HuH-7.5 (cell line): ENCODE measurements at regions not wholly inside any gene's neighbourhood (a gene's known extent, or its start where the extent isn't known, plus 50 kb on each side); places are given as distances from the start of the nearest gene placed in this dataset.

Experiments
- DNase-seq: peaks from one replicate; pipeline ENCODE4 v3.0.0; 2011; ENCODE audit warnings: low spot score

DNA sequence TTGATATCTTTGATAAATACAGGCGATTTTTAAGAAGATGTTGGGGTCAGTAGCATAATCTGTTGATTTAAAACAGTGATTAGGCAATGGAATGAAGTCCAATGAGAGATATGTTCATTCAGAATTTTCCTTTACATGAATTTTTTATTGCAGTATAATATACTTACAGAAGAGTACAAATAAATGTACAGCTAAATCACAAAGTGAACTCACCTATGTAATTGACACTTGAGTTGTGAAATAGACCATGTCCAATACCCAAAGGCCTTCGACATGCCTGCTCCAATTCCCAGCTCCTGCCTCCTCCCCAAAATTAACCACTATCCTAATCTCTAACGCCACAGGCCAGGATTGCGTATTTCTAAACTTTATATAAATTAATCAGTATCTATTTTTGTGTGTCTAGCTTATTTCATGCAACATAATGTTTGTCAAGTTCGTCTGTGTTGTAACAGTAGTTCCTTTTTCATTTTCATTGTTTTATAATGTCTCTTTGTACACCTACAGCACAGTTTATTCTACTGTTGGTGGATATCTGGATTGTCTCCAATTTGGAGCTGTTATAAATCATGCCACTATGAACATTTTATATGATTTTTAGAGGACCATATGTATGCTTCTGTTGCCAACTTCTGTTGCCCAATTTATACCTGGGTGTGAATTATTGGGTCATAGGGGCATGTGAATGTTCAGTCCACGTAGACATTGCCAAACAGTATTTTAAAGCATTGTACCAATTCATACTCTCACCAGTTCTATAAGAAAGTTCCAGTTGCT, 208.3 kb downstream of the TLE1 start:
- no peak for DNase-seq

DNA sequence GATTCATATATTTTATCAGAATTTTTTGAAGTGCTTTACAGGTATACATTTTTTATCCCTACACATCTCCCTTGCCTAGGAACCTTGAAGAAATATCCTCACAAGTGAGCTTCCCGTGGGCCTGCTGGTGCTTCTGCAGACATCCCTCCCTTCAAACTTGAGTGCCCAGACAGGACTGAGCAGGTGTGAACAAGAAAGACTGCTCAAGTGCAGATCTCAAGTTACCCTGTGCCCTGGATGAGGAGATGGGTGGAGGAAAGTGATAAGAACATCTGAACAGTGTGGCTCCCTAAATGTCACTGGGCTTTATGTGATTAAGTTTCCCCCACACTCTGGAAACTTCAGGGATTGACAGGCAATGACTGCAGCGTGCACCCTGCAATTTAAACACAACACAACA, 209.8 kb downstream of the TLE1 start:
- DNase-seq = no peak

DNA sequence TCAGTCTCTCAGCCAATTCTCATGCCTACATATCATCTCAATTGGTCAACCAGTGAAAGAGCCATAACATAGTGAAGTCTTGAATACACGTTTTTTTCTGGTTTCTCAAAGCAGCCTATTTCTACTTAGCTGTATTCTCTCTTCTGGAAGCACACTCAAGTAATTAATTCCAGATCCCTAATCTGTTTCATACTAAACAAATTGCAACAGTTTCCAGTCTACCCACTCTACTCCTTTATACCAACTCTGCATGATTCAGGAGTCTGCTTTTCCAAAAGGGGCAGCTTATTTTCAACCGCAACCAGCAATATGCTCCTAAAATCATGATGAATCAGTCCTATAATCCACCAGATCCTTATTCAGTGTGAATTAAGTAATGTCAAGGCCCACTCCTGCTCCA, 211.7 kb downstream of the TLE1 start:
- no peak for DNase-seq

DNA sequence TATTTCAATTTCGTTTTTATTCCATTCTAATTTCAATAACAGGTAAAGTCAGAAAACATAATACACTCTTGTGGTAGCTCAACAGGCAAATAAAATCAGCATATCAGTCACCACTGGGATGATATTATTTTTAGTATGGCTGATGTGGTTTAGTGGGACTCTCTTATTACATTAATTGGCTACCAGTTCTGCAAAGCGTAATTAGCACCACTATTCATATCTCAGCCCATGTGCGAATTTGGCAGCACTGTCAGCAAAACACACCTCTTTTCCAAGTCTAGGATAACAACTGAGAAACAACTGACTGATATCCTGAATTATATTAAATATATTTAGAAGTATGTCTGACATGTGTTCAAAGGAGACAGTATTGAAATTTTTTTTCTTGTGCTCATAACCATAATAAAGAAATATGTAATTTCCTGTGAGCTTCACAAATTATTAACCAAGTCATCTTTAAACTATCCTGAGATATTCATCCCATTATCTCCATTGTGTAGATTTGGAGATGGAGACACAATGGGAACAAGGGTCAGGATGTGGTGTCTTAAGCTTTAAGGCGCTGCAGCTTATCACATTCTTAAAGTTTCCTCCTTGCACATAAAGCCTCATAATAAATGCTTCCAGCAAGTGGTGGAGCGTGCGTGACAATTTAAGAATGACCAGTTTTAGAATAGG, 212.4 kb downstream of the TLE1 start:
- DNase-seq = no peak

DNA sequence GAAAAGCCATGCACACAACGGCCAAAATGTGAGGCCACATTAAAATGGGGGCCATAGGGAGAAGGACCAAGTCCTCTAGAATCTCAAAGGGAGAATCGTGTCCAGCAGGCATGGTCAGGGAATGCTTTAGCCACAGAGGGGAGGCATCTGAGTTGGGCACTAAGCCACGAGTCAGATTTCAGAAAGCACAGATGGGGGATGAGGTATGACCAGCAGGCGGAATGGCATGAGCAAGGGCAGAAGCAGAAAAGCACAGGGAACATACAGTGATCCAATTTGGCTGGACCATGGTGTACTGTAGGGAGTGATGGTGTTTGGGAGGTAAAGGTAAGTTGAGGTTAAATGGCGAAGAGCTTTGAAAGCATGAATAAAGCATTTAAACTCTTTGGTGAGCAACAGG, 214.6 kb downstream of the TLE1 start:
- no peak for DNase-seq

DNA sequence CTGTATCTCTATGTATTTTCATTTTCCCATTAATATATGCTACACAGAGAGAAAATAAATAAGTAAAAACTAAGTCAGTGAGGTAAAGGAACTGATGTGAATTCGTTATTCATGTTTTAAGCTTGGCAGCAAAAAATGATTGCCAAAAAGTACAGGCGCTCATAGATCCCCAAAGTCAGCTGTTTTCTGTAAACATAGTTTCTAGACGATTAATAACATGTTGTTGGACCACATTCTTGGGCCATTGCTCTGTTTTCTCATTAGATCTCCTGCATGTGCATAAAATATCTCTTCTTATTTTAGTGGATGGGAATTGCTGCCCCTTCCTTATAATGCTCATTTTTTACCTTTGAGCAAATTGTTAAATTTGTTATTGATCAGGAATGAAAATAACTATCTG, 215.2 kb downstream of the TLE1 start:
- DNase-seq = no peak

DNA sequence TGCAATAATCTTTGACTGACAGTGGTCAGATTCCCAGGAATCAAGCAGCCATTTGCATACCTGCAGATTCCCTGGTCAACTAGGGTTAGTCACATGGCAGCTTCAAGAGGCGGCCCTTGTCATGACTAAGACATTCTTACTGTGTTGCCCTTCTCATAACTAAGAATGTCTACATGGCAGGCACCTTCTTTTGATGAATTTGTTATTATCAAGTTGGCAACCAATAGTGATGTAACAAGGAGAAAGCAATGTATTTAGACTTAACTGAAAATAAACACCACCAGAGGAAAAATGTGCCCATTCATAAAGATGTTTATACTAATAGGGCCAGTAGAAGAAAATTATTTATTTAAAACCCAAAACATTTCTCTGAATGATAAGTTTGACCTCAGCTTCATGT, 215.6 kb downstream of the TLE1 start:
- no peak for DNase-seq

DNA sequence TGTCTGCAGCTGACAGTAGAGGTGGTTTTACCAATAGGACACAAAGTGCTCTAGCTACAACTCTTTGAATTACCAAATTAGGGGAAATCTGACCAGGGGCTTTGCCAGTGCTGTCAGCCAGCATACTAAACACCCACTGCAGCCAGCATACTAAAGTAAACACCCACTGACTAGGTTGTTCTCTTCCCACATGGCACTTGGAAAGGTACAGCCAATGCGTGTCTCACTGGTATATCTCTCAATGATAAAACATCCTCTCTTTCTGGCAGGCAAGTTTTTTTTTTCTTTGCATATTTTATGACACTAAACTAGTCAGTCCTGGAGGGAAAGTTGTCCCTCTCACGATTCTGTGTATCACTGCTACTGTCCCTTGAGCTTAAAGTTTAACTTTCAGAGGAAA, 216.1 kb downstream of the TLE1 start:
- no peak for DNase-seq

DNA sequence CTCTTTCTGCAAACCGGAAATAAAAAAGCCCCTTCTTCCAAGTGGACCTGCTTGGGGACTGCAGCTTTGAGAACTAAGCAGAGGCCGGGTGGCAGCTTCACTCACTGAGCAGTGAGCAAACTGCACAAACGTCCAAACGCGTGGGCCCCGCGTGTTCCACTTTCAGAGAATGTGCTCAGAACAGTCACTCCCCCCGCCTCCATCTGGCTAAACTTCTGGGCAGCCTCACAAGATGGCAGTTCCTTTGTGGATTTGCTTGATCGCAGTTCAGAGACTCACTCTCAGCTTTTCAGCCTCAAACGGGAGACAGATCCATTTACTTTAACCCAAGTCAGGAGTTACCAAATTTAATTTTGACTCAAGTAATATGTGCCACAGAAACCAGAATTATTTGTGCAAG, 216.6 kb downstream of the TLE1 start:
- no peak for DNase-seq

DNA sequence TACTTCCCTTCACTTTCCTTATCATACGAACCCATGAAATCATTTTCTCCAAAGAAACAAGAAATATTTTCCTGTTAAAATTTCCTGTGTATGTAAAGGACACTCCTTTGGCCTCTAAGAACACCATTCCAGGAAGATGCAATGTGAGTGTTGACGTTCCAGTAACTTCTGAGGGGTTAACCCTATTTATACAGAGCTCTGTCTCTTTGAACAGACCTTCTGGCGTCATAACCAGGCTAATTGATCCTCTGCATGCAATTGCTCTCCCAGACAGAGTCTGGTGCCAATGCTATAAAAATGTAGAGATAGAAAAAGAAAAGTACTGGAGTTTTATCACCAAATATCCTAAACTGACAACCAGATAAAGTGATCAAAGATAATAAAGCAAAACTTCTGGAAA, 218.5 kb downstream of the TLE1 start:
- DNase-seq = no peak

DNA sequence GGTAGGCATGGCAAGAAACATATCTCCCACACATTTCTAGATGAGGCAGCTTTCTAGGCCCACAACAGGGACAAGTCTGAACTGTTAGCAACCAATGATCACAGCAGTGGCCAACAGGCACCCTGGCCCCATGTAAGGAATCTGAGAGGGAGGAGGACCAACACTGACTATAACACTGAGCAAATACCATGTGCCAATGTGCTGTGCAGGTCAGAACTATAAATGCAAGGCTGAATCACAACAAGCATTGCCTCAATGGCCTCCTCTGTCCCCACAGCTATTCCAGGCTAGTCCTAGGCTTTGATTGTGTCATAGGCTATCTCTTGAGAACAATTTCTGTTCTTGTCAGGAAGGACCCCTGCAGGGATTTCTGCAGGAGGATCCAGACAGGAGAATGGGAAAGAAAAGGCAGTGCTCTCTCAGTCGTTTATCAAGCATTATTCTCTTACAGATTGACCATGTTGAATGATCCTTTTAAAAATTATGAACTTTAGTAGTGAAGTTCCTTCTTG, 221.2 kb downstream of the TLE1 start:
- no peak for DNase-seq

DNA sequence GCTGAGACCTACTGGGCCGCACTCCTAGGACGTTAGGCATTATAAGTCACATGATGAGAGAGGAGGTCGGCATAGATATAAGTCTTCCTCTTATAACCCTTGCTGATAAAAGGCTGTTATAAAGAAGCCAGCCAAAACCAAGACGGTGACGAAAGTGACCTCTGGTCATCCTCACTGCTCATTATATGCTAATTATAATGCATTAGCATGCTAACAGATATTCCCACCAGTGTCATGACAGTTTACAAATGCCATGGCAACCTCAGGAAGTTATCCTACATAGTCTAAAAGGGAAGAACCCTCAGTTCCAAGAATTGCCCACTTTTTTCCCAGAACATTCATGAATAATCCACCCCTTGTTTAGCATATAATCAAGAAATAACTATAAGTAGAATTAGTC, 222.4 kb downstream of the TLE1 start:
- DNase-seq = no peak

DNA sequence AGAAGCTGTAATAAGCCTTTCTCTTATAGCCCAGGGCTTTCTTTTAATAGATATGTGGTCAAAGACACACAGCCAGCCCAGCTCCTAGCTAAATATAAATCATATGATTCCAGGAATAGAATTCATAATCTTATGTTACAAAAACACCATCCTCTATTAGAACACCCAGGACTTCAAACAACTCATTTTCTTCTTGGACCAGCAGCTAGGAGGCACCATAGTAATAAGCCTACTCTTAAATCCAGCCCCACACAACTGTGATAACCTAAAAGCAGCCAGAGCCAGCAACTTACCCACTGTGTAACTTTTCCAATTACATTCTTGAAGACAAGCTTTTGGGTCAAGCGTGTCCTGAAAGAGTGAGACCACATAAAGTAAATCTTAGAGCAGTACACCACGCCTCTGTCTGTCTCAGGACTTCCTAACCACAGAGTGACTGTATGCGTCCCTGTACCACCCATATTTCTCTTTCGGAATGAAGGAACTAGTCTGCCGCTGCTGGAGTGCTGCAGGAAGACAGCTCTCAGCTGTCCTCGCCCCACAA, 223.8 kb downstream of the TLE1 start:
- no peak for DNase-seq

DNA sequence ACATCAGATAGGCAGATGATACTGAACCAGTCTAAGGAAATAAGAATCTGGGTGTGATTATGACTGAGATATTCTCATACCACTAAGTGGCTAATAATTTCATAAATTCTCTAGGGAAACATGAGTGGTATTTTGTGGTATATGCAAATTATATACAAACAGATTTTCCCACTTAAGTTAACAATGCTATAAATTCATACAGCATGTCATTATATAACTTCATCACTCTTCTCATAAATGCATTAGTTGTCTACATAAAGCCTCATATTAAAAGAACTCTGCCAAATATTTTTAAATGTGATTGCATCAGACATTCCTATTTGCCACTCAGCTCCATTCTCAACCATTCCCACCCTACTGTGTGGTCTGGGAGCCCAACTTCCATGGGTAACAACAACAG, 226.5 kb downstream of the TLE1 start:
- no peak for DNase-seq

DNA sequence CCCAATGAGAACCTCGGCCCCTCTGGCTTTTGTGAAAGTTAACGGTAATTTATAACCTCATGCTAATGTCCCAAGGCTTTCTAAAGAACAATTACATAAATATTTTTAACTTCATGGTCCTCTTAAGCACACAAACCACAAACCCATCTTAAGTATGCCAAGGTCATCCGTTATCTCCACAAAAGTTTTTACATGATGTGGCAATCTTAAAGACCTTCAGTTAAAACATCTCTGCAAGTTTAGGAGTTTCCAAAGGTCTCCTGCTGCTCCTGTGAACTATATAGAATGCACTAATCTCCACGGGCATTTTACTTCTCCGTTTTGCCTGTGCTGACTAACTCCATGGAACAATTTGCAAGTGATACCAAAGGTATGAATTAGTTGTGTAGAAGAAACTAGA, 228.2 kb downstream of the TLE1 start:
- no peak for DNase-seq

DNA sequence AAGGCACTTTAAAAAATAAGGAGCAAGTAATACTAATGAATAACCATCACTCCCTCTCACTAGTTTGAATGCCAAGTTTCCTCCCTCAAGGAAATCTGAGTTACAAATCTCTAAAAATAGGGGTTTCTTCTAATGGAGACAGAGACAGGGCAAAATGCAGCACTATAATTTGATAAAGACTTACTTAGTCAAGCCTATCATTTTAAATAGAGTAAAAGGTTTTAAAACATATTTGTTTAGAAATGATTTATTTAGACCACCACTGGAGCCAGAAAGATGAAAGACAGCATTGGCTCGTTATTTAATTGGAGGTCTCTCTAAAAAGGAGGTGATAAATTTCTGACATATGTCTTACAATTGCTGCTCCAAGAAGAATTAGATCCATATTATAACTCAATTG, 228.7 kb downstream of the TLE1 start:
- DNase-seq = no peak

DNA sequence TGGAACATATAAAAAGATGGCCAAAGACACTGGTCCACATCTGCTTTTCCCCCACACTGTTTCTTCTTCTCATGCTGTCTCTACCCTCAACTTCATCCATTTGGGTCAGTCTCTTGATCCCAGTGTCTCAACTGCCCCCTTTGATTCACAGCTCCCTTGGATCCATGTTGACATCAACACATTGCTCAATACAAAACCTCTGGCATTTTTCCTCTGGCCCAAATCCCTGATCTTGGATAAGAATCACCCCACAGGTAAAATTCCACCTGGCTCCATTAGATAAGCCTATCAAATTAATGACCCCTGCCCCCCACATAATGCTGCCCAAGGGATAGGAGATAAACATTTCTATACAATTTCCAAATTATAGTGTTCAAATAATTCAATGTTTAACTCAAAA, 229.8 kb downstream of the TLE1 start:
- no peak for DNase-seq

DNA sequence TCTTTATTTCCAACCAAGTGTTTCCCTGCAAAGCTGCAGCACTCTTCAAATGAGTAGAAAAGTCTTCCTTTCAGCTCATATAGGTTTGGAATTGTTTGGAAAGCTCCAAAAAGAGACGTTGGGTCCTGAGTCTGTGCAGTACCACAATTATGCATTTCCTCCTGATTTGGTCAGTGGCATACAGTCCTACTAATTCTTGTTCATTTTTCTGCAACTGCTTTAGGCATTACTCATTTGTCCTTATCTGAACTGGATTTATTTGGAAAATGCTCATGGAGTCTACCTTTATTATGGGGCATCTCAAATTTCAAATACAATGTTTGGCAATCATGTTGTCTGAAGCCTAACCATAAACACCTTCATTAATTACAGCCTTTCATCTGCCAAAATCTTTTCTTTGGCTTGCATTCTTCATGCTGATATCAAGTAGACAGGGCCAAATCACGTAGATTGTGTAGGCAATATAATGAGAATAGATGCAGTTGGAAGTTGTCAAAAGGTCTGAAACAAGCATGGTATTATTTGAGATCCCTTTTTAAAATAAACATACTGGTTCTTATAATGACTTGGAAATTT, 232.8 kb downstream of the TLE1 start:
- no peak for DNase-seq

DNA sequence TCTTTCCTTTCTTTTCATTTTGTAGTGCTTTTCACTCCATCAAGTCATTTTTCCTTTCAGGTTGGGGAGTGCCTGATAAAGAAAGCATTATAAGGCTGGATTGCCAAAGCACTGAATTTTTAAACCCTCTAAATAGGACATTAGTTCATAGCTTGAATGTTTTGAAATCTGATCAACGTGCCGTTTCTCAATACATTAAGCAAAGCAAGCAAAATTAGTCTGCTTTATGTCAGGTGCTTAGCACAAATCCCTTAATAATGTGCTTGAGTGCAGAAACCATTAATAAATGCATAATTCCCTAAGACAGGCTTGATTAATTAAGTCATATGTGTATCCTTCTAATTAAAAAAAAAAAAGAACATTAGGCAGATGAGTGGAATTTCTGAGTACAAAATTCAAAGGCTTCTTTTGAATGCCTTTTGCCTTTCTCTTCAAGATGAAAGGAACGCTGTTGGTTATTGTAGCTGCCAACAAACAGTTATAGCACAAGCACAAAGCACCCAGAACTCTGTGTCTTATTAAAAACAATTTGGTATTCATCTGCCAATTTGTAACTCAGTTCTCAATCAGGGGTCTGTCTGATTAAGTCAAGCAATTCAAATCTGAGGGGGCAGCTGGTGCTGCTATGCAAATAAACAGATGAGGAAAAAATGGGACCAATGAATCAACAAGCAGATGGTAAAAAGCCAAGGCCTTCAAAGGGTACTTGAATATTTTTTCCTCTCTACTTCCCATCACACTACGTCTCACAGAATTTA, 233.7 kb downstream of the TLE1 start:
- DNase-seq = no peak

DNA sequence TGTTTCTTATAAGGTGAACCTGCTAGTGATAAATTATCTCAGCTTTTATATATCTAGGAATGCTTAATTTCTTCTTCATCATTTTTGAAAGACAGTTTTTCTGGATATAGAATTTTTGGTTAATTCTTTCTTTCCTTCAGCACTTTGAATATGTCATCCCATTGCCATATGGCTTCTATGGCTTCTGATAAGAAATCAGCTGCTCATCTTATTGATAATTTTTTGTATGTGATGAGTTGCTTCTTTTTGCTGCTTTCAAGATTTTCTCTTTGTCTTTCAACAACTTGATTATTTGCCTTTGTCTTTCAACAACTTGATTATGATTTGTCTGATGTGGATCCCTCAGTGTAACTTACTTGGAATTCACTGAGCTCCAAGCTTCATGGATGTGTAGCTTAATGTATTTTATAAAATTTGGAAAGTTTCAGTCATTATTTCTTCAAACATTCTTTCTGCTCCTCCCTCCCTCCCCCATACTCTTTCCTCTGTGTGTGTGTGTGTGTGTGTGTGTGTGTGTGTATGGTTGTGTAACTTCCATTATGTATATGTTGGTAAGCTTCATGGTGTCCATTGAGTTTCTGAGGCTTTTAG, 243.9 kb downstream of the TLE1 start:
- DNase-seq = no peak

DNA sequence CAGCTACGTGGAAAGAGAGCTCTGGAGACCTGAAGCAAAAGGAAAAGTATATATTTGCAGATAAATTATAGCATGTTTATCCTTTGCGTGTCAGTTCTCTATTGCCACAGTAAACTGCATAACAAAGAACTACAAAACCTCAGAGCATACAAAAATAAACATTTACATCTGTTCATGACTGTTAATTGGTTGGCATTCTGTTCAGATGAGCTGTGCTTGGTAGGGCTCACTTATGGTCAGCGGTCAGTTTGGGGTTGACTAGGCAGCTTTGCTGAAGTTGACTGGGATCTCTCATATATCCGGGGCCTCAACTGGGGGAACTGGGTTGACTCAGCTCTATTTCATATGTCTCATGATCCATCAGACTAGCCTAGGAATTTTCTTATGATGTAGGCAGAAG, 257.7 kb downstream of the TLE1 start:
- no peak for DNase-seq

DNA sequence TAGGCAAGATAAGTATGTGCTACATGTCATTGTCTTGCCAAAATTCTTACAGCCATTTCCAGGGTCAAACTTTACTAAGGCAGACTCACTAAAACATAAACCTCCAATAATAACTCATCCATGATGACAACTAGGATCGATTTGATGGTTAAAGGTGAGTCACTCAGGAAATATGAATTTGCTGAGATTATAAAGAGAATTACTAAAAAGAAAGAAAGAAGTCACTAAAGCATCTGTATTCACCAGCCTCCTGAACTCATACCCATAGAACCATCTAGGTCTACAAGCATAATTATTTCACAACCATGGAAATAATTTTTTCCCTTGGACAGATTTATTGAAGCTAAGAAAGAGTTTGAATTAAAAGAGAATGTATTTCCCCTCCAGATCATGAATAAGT, 258.6 kb downstream of the TLE1 start:
- DNase-seq = no peak
